Transverse colon (tissue), 4 donors: ENCODE measurements at regions not wholly inside any gene's neighbourhood (a gene's known extent, or its start where the extent isn't known, plus 50 kb on each side); places are given as distances from the start of the nearest gene placed in this dataset.

Experiments used
- DNase-seq: peaks from one replicate; pipeline ENCODE4 v3.0.0-alpha.2; 2019
- H3K27ac ChIP-seq, 4 donors: fragments of 200-600 bp; sonication (generic); 2 replicates each; pipeline ENCODE4 v1.5.1; 2016 to 2018; ENCODE audit warnings: inconsistent platforms in 4 of 4
- H3K27me3 ChIP-seq: fragments of 200-600 bp; sonication (generic); 2 replicates; pipeline ENCODE4 v1.5.1; 2017; ENCODE audit warnings: inconsistent platforms
- H3K36me3 ChIP-seq, 4 donors: fragments of 200-600 bp; sonication (generic); 2 replicates each; pipeline ENCODE4 v1.5.1; 2017 to 2019; ENCODE audit warnings: inconsistent platforms in 4 of 4
- H3K4me1 ChIP-seq, 4 donors: fragments of 200-600 bp; sonication (generic); 2 replicates each; pipeline ENCODE4 v1.5.1; 2017 to 2020; ENCODE audit warnings: inconsistent platforms in 4 of 4
- H3K4me3 ChIP-seq, 4 donors: fragments of 200-600 bp; sonication (generic); 1 replicate in 1 of 4; 2 replicates in 3 of 4; pipeline versions ENCODE4 v1.5.1 to v1.6.1; 2017 to 2019; ENCODE audit warnings: inconsistent platforms in 4 of 4
- H3K9me3 ChIP-seq, 2 donors: fragments of 200-600 bp; sonication (generic); 2 replicates each; pipeline ENCODE4 v1.5.1; 2017 to 2019; ENCODE audit warnings: inconsistent platforms in 2 of 2
- CTCF ChIP-seq, 5 experiments: fragments of 200-600 bp in 3 of 5; fragments of 450-650 bp in 2 of 5; sonication (generic) in 3 of 5; IDR thresholded peaks; 1 replicate in 2 of 5; 2 replicates in 3 of 5; pipeline ENCODE4 v1.5.1; 2016 to 2017; ENCODE audit warnings: antibody characterized with exemption in 5 of 5, inconsistent platforms in 3 of 5, mild to moderate bottlenecking in 2 of 5, moderate library complexity in 1 of 5
- EP300 ChIP-seq: sonication (generic); formaldehyde crosslinking; IDR thresholded peaks from one replicate; pipeline ENCODE4 v1.6.1; 2017; ENCODE audit warnings: antibody characterized with exemption, low read depth
- POLR2A ChIP-seq: fragments of 450-650 bp; IDR thresholded peaks from one replicate; pipeline ENCODE4 v1.6.1; 2016; ENCODE audit warnings: antibody characterized with exemption, mild to moderate bottlenecking, moderate library complexity
- POLR2AphosphoS5 ChIP-seq, 3 donors: sonication (generic); formaldehyde crosslinking; IDR thresholded peaks; one replicate each; pipeline ENCODE4 v1.6.1; 2016; ENCODE audit warnings: antibody characterized with exemption in 3 of 3
- WGBS, 2 donors: methylation state at CpG; one replicate each; pipeline ENCODE4 v1.1.5; 2018; ENCODE audit warnings: low coverage in 1 of 2; 5-methylcytosine and 5-hydroxymethylcytosine counted together
- in situ Hi-C, 4 donors: fragments of 200-750 bp; cut with MboI; loops; one replicate each; pipeline versions ENCODE4 v1.15.0 to v1.15.1; 2017; ENCODE audit warnings: low sequenced_read_pairs in 3 of 4, low pct_ligation_motif_present in 1 of 4, low pct_unique_long_range_greater_than_20kb in 1 of 4
- intact Hi-C: fragments of 100-400 bp; cut with DNase I; formaldehyde crosslinking; loops from one replicate; pipeline ENCODE4 v1.15.1; 2023; ENCODE audit warnings: low total_unique reads

- Histone ChIP-seq H3K9me3 (no peaks in the 10 kb centered on the region), H3K27me3 (no peaks in the 10 kb centered on the region), H3K4me1 (no peaks in the 10 kb centered on the region), H3K36me3 (no peaks in the 10 kb centered on the region), H3K27ac (no peak overlapping the region), H3K4me3 (no peak overlapping the region)
- intact Hi-C loops (no loop called here), in situ Hi-C loops (no loop called here)
- 76 to 94% methylated on average over 2 of the region's 2 CpGs for WGBS, 2 donors
- TF ChIP-seq POLR2AphosphoS5 (IDR thresholded peaks at IDR 0.05): no peak
- TF ChIP-seq EP300: no peak
- no peak for TF ChIP-seq POLR2A
- no peak for TF ChIP-seq CTCF (IDR thresholded peaks at IDR 0.05)
- no peak for DNase-seq
Measured at GRCh38 chr5:158599157-158599556, 500.6 kb downstream of the EBF1 start.

- no peaks in the 10 kb centered on the region for H3K9me3 ChIP-seq
- WGBS, 2 donors: 75 to 86% methylated on average over 3 to 5 of the region's 5 CpGs
- DNase-seq: no peak
- intact Hi-C loops: no loop called here
- H3K4me1 ChIP-seq: peaks cover 2 to 5% (median 3%) of the 10 kb centered on the region in 4 donors
- H3K36me3 ChIP-seq: no peaks in the 10 kb centered on the region
- H3K27me3 ChIP-seq: no peaks in the 10 kb centered on the region
- no peak overlapping the region for H3K27ac ChIP-seq
- TF ChIP-seq EP300 (no peak), CTCF (IDR thresholded peaks at IDR 0.05) (no peak), POLR2AphosphoS5 (IDR thresholded peaks at IDR 0.05) (no peak), POLR2A (no peak)
- in situ Hi-C loops: no loop called here
- H3K4me3 ChIP-seq: no peak overlapping the region
Measured at GRCh38 chr5:158594595-158595242, 505.0 kb downstream of the EBF1 start.

GRCh38 chr5:158593925-158594324 is 505.8 kb downstream of the EBF1 start:
- no peaks in the 10 kb centered on the region for H3K27me3 ChIP-seq
- no peaks in the 10 kb centered on the region for H3K9me3 ChIP-seq
- DNase-seq: no peak
- H3K4me3 ChIP-seq: no peak overlapping the region
- peaks cover 2 to 5% (median 3%) of the 10 kb centered on the region in 4 donors for H3K4me1 ChIP-seq
- no peak overlapping the region for H3K27ac ChIP-seq
- no peaks in the 10 kb centered on the region for H3K36me3 ChIP-seq
- no peak for TF ChIP-seq POLR2A
- no peak for TF ChIP-seq CTCF (IDR thresholded peaks at IDR 0.05)
- TF ChIP-seq POLR2AphosphoS5 (IDR thresholded peaks at IDR 0.05): no peak
- TF ChIP-seq EP300: no peak
- intact Hi-C loops (no loop called here), in situ Hi-C loops (no loop called here)
- WGBS, 2 donors: 100% methylated on average over 1 of the region's 1 CpG; no CpG with 5 or more reads in 1 of the 2 donors

GRCh38 chr5:158591301-158591863 is 508.3 kb downstream of the EBF1 start:
- WGBS, 2 donors: 16 to 29% methylated on average over 7 of the region's 7 CpGs
- no peak for DNase-seq
- H3K36me3 ChIP-seq: no peaks in the 10 kb centered on the region
- H3K9me3 ChIP-seq: no peaks in the 10 kb centered on the region
- H3K27me3 ChIP-seq: no peaks in the 10 kb centered on the region
- TF ChIP-seq POLR2A (no peak), CTCF (IDR thresholded peaks at IDR 0.05) (no peak), EP300 (no peak), POLR2AphosphoS5 (IDR thresholded peaks at IDR 0.05) (no peak)
- intact Hi-C loops (no loop called here), in situ Hi-C loops (no loop called here)
- H3K4me3 ChIP-seq: no peak overlapping the region
- H3K4me1 ChIP-seq: peaks cover 2 to 5% (median 3%) of the 10 kb centered on the region in 4 donors
- no peak overlapping the region for H3K27ac ChIP-seq
